Esophagus muscularis mucosa (tissue), 4 donors: ENCODE measurements at regions not wholly inside any gene's neighbourhood (a gene's known extent, or its start where the extent isn't known, plus 50 kb on each side); places are given as distances from the start of the nearest gene placed in this dataset.

Source experiments
- DNase-seq: peaks from one replicate; pipeline ENCODE4 v3.0.0-alpha.2; 2017; ENCODE audit errors: extremely low spot score
- H3K27ac ChIP-seq, 4 donors: fragments of 200-600 bp; sonication (generic); replicated peaks in 1 of 4; 1 replicate in 3 of 4; 2 replicates in 1 of 4; pipeline ENCODE4 v1.5.1; 2016 to 2019; ENCODE audit warnings: mild to moderate bottlenecking in 1 of 4
- H3K27me3 ChIP-seq, 4 donors: fragments of 200-600 bp; sonication (generic); one replicate each; pipeline versions ENCODE4 v1.5.1 to v1.6.0; 2016 to 2019
- H3K36me3 ChIP-seq, 4 donors: fragments of 200-600 bp; sonication (generic); one replicate each; pipeline ENCODE4 v1.5.1; 2016 to 2019
- H3K4me1 ChIP-seq, 4 donors: fragments of 200-600 bp; sonication (generic); one replicate each; pipeline ENCODE4 v1.5.1; 2016 to 2019
- H3K4me3 ChIP-seq, 4 donors: fragments of 200-600 bp; sonication (generic); 1 replicate in 2 of 4; 2 replicates in 2 of 4; pipeline ENCODE4 v1.5.1; 2016 to 2019; ENCODE audit warnings: mild to moderate bottlenecking in 4 of 4, moderate library complexity in 1 of 4
- H3K9me3 ChIP-seq, 4 donors: fragments of 200-600 bp; sonication (generic); 1 replicate in 3 of 4; 2 replicates in 1 of 4; pipeline ENCODE4 v1.5.1; 2016 to 2019
- CTCF ChIP-seq, 3 experiments: fragments of 200-600 bp in 2 of 3; fragments of 450-650 bp in 1 of 3; sonication (generic) in 2 of 3; IDR thresholded peaks; one replicate each; pipeline ENCODE4 v1.5.1; 2017 to 2019; ENCODE audit warnings: antibody characterized with exemption in 3 of 3, mild to moderate bottlenecking in 2 of 3, moderate library complexity in 1 of 3
- EP300 ChIP-seq: sonication (generic); formaldehyde crosslinking; IDR thresholded peaks from one replicate; pipeline ENCODE4 v1.6.1; 2017; ENCODE audit warnings: antibody characterized with exemption
- POLR2A ChIP-seq: fragments of 450-650 bp; IDR thresholded peaks from one replicate; pipeline ENCODE4 v1.6.1; 2017; ENCODE audit warnings: antibody characterized with exemption, moderate library complexity, mild to moderate bottlenecking, low read depth
- POLR2AphosphoS5 ChIP-seq, 2 donors: sonication (generic); formaldehyde crosslinking; IDR thresholded peaks; one replicate each; pipeline ENCODE4 v1.6.1; 2017; ENCODE audit warnings: antibody characterized with exemption in 2 of 2
- WGBS: methylation state at CpG from one replicate; pipeline ENCODE4 v1.1.5; 2018; 5-methylcytosine and 5-hydroxymethylcytosine counted together
- intact Hi-C: fragments of 100-400 bp; cut with DNase I; formaldehyde crosslinking; loops from one replicate; pipeline ENCODE4 v1.15.1; 2023

GRCh38 chr10:117677890-117678500 is 135.4 kb downstream of the EMX2 start:
- no peaks in the 10 kb centered on the region for H3K27me3 ChIP-seq
- H3K4me1 ChIP-seq, result no peaks in the 10 kb centered on the region
- no peak overlapping the region for H3K27ac ChIP-seq
- intact Hi-C loops, result no loop called here
- no peaks in the 10 kb centered on the region for H3K36me3 ChIP-seq
- TF ChIP-seq POLR2AphosphoS5 (IDR thresholded peaks at IDR 0.05) (no peak), CTCF (IDR thresholded peaks at IDR 0.05) (no peak), POLR2A (no peak), EP300 (no peak)
- H3K9me3 ChIP-seq, result peaks cover 0 to 4% (median 0%) of the 10 kb centered on the region in 4 donors
- no peak overlapping the region for H3K4me3 ChIP-seq
- DNase-seq, result no peak
- WGBS, result 70% methylated on average over 6 of the region's 6 CpGs

GRCh38 chr10:117680601-117681000 is 138.1 kb downstream of the EMX2 start:
- Histone ChIP-seq H3K27me3 (peaks cover 0 to 23% (median 0%) of the 10 kb centered on the region in 4 donors), H3K4me1 (peaks cover 0 to 8% (median 3%) of the 10 kb centered on the region in 4 donors), H3K36me3 (no peaks in the 10 kb centered on the region), H3K4me3 (no peak overlapping the region), H3K9me3 (peaks cover 0 to 3% (median 0%) of the 10 kb centered on the region in 4 donors), H3K27ac (no peak overlapping the region)
- TF ChIP-seq EP300 (no peak), POLR2A (no peak), POLR2AphosphoS5 (IDR thresholded peaks at IDR 0.05) (no peak), CTCF (IDR thresholded peaks at IDR 0.05) (no peak)
- WGBS, result 73% methylated on average over 2 of the region's 2 CpGs
- no peak for DNase-seq
- intact Hi-C loops, result no loop called here

GRCh38 chr10:117681104-117681503 is 138.6 kb downstream of the EMX2 start:
- H3K4me1 ChIP-seq, result peaks cover 0 to 8% (median 3%) of the 10 kb centered on the region in 4 donors
- no peaks in the 10 kb centered on the region for H3K9me3 ChIP-seq
- intact Hi-C loops, result no loop called here
- no peak for TF ChIP-seq EP300
- no peak for TF ChIP-seq CTCF (IDR thresholded peaks at IDR 0.05)
- TF ChIP-seq POLR2AphosphoS5 (IDR thresholded peaks at IDR 0.05), result no peak
- no peak for TF ChIP-seq POLR2A
- no peak for DNase-seq
- no peak overlapping the region for H3K4me3 ChIP-seq
- H3K27me3 ChIP-seq, result peaks cover 0 to 25% (median 0%) of the 10 kb centered on the region in 4 donors
- WGBS, result 90% methylated on average over 3 of the region's 3 CpGs
- no peaks in the 10 kb centered on the region for H3K36me3 ChIP-seq
- H3K27ac ChIP-seq, result no peak overlapping the region

GRCh38 chr10:117684046-117684610 is 141.6 kb downstream of the EMX2 start:
- no peak for TF ChIP-seq POLR2AphosphoS5 (IDR thresholded peaks at IDR 0.05)
- no peak for TF ChIP-seq EP300
- TF ChIP-seq POLR2A, result no peak
- TF ChIP-seq CTCF (IDR thresholded peaks at IDR 0.05), result no peak

More at GRCh38 chr10:117684046-117684610, 141.6 kb downstream of the EMX2 start:
- H3K36me3 ChIP-seq, result no peaks in the 10 kb centered on the region
- peaks cover 0 to 39% (median 0%) of the 10 kb centered on the region in 4 donors for H3K27me3 ChIP-seq
- intact Hi-C loops, result no loop called here
- peaks cover 0 to 8% (median 3%) of the 10 kb centered on the region in 4 donors for H3K4me1 ChIP-seq
- H3K9me3 ChIP-seq, result no peaks in the 10 kb centered on the region
- 72% methylated on average over 23 of the region's 24 CpGs for WGBS
- no peak overlapping the region for H3K27ac ChIP-seq
- H3K4me3 ChIP-seq, result no peak overlapping the region
- no peak for DNase-seq
